ENCODE measurements at regions not wholly inside any gene's neighbourhood (a gene's known extent, or its start where the extent isn't known, plus 50 kb on each side); places are given as distances from the start of the nearest gene placed in this dataset.

DNA sequence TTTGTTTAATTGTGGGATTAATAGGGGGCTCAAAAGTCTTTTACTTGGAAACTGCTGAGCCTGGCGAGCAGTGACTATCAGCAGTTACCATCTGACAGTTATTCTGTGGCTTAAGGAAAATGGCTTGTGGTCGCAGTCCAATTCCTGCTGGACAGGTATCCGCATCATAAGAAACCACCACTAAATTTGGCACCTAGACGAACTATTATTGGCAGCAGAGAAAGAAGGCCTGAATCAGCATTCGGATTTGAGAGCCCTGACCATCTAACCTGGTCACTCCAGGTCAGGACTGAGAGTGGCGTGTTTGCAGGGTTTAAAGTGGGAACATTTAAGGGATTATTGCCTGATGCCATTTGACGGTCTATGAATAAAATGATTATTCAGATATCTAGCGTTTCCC is 146.4 kb downstream of the RPS12 start:
- TF ChIP-seq, protein P1, sequence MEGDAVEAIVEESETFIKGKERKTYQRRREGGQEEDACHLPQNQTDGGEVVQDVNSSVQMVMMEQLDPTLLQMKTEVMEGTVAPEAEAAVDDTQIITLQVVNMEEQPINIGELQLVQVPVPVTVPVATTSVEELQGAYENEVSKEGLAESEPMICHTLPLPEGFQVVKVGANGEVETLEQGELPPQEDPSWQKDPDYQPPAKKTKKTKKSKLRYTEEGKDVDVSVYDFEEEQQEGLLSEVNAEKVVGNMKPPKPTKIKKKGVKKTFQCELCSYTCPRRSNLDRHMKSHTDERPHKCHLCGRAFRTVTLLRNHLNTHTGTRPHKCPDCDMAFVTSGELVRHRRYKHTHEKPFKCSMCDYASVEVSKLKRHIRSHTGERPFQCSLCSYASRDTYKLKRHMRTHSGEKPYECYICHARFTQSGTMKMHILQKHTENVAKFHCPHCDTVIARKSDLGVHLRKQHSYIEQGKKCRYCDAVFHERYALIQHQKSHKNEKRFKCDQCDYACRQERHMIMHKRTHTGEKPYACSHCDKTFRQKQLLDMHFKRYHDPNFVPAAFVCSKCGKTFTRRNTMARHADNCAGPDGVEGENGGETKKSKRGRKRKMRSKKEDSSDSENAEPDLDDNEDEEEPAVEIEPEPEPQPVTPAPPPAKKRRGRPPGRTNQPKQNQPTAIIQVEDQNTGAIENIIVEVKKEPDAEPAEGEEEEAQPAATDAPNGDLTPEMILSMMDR (IDR thresholded peaks at IDR 0.05; ENCODE audit: low read depth, low read length), result no peak
- TF ChIP-seq EZH2phosphoT487 (IDR thresholded peaks at IDR 0.05; ENCODE audit: low read depth), result no peak
